ENCODE measurements at regions not wholly inside any gene's neighbourhood (a gene's known extent, or its start where the extent isn't known, plus 50 kb on each side); places are given as distances from the start of the nearest gene placed in this dataset.

DNA sequence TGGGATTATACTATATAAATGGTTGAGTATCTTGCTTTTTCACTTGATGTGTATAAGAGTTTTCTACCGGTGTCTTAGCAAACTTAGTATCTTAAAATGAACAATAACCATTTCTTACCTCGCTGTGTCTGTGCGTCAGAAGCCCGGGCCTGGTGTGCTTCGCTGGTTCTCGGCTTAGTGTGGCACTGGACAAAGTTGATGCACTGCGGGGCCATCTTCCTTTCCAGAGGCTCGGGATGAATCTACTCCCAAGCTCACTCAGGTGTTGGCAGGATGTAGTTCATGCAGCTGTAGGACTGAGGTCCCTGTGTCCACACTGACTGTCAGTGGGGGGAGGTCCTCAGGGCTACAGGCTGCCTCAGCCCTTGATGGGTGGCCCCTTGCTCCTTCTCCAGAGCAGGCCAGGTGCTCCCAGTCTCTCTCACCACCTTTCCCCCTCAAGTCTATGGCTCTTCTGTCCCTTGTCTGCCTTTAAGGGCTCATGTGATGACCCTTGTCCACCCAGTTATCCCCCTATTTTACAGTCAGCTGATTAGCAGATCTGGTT, 227.8 kb downstream of the GLRX3 start:
- H3K36me3 Mint-ChIP-seq (ENCODE audit: insufficient read depth, unreplicated experiment), result no peaks in the 10 kb centered on the region
- no peak overlapping the region for H3K4me3 Mint-ChIP-seq (ENCODE audit: unreplicated experiment)
- H3K4me1 Mint-ChIP-seq (ENCODE audit: insufficient read depth, unreplicated experiment), result no peaks in the 10 kb centered on the region
- peaks cover 34% of the 10 kb centered on the region for H3K9me3 Mint-ChIP-seq (ENCODE audit: unreplicated experiment)
- intact Hi-C loops (cut with micrococcal nuclease), result no loop called here
- no peak for TF ChIP-seq CTCF (IDR thresholded peaks at IDR 0.05; ENCODE audit: unreplicated experiment)
- H3K27me3 Mint-ChIP-seq (ENCODE audit: insufficient read depth, unreplicated experiment), result no peaks in the 10 kb centered on the region
- POLR2A ChIA-PET, result no interaction called here
- BruUV-seq (replicated peaks), result no TSS peak
- no peak for DNase-seq (ENCODE audit: unreplicated experiment)
- no peak overlapping the region for H3K27ac Mint-ChIP-seq (ENCODE audit: low read depth, unreplicated experiment)
- CTCF ChIA-PET, result no interaction called here

GRCh38 chr10:130364631-130365411, 228.6 kb downstream of the GLRX3 start:
- CTCF ChIA-PET, result no interaction called here
- POLR2A ChIA-PET, result no interaction called here
- H3K4me3 Mint-ChIP-seq (ENCODE audit: unreplicated experiment), result no peak overlapping the region
- H3K36me3 Mint-ChIP-seq (ENCODE audit: insufficient read depth, unreplicated experiment), result peaks cover 2% of the 10 kb centered on the region
- H3K4me1 Mint-ChIP-seq (ENCODE audit: insufficient read depth, unreplicated experiment), result no peaks in the 10 kb centered on the region
- no peak for DNase-seq (ENCODE audit: unreplicated experiment)
- no peaks in the 10 kb centered on the region for H3K27me3 Mint-ChIP-seq (ENCODE audit: insufficient read depth, unreplicated experiment)
- no peak for TF ChIP-seq CTCF (IDR thresholded peaks at IDR 0.05; ENCODE audit: unreplicated experiment)
- no TSS peak for BruUV-seq (replicated peaks)
- intact Hi-C loops (cut with micrococcal nuclease), result no loop called here
- no peak overlapping the region for H3K27ac Mint-ChIP-seq (ENCODE audit: low read depth, unreplicated experiment)
- H3K9me3 Mint-ChIP-seq (ENCODE audit: unreplicated experiment), result peaks cover 41% of the 10 kb centered on the region

DNA sequence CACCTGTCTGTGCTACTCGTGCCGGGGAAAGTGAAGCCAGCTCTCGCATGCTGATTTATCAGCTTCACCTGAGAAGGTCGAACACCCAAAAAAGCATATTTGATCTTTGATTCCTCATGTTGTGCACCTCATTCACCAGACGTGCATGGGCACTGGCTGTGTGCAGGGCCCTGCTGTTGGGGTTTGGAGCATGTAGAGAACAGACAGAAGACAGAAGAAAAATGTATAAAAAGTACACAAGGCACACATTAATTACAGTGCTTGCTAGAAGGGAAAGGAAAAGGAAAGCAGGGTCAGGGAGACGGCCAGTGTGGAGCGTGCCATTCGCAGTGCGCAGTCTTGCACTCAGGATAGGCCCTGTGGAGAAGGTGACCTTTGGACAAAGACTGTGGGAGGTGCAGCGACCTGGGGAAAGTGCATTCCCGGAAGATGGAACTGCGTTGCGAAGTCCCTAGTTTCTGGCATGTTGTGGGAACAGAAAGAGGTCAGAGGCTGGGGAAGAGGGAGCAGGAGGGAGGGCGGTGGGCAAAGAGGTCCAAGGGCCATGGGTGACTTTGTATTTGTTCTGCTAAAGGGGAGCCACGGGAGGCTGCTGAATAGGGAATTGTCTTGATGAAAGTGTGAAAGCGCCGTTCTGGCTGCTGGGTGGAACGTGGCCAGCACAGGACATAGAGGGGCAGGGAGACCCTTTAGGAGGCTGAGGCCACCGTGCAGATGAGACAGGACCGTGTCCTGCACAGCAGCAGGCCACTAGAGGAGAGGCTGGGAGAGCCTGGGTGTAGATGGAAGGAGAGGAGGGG, 232.8 kb downstream of the GLRX3 start:
- POLR2A ChIA-PET, result no interaction called here
- Mint-ChIP-seq H3K36me3 (ENCODE audit: insufficient read depth, unreplicated experiment) (peaks cover 6% of the 10 kb centered on the region), H3K4me1 (ENCODE audit: insufficient read depth, unreplicated experiment) (no peaks in the 10 kb centered on the region), H3K4me3 (ENCODE audit: unreplicated experiment) (no peak overlapping the region), H3K27me3 (ENCODE audit: insufficient read depth, unreplicated experiment) (no peaks in the 10 kb centered on the region), H3K27ac (ENCODE audit: low read depth, unreplicated experiment) (no peak overlapping the region), H3K9me3 (ENCODE audit: unreplicated experiment) (peaks cover 33% of the 10 kb centered on the region)
- no TSS peak for BruUV-seq (replicated peaks)
- intact Hi-C loops (cut with micrococcal nuclease), result no loop called here
- no peak for TF ChIP-seq CTCF (IDR thresholded peaks at IDR 0.05; ENCODE audit: unreplicated experiment)
- DNase-seq (ENCODE audit: unreplicated experiment), result no peak
- CTCF ChIA-PET, result no interaction called here

DNA sequence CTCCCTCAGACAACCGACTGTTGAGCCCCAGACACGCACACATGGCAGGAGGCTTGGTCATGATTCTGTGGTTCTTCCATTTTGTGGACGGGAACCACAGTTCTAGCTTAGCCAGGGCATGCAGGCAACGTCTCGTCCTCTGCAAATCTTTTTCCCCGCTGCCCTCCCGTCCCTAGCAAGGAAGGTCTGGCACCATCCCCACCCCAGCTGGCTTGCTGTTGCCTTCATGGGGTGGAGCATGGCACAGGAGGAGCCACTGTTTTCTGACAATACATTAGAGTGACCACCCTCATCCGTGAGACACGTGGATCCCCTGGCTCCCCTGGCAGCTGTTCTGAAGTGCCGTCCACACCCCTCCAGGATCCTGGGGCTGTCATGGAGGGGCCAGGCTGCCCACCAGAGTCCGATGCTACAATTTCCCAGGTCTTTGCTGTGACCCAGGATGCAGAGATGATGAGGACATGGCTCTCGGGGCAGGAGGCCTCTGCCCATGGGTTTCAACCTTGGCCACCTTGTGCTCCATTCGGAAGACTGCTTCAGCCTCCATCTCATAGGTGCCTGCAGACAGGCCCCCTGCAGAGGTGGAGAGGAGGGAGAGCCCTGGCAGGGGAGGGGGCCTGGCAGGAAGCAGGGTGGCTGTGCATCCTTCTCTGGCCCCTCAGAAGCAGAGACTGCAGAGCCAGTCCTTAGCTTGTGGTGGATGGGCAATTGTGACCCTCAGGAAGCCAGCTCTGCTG, 233.6 kb downstream of the GLRX3 start:
- no TSS peak for BruUV-seq (replicated peaks)
- DNase-seq (ENCODE audit: unreplicated experiment), result no peak
- Mint-ChIP-seq H3K9me3 (ENCODE audit: unreplicated experiment) (peaks cover 26% of the 10 kb centered on the region), H3K27ac (ENCODE audit: low read depth, unreplicated experiment) (no peak overlapping the region), H3K27me3 (ENCODE audit: insufficient read depth, unreplicated experiment) (no peaks in the 10 kb centered on the region), H3K4me3 (ENCODE audit: unreplicated experiment) (no peak overlapping the region), H3K36me3 (ENCODE audit: insufficient read depth, unreplicated experiment) (peaks cover 6% of the 10 kb centered on the region), H3K4me1 (ENCODE audit: insufficient read depth, unreplicated experiment) (no peaks in the 10 kb centered on the region)
- ChIA-PET CTCF (no interaction called here), POLR2A (no interaction called here)
- intact Hi-C loops (cut with micrococcal nuclease), result no loop called here
- no peak for TF ChIP-seq CTCF (IDR thresholded peaks at IDR 0.05; ENCODE audit: unreplicated experiment)

All from MCF 10A (cell line).